Middle frontal gyrus (tissue), 1 donor: ENCODE measurements at regions not wholly inside any gene's neighbourhood (a gene's known extent, or its start where the extent isn't known, plus 50 kb on each side); places are given as distances from the start of the nearest gene placed in this dataset.

Experiments used
- DNase-seq: peaks from one replicate; pipeline ENCODE4 v3.0.0-alpha.2; 2015; ENCODE audit warnings: low spot score; ENCODE audit errors: extremely low spot score

- DNase-seq, result no peak
These were observed 58.5 kb upstream of the MGAT5 start for GRCh38 chr2:134195341-134195740.

GRCh38 chr2:134197445-134197844 is 56.4 kb upstream of the MGAT5 start:
- no peak for DNase-seq

DNA sequence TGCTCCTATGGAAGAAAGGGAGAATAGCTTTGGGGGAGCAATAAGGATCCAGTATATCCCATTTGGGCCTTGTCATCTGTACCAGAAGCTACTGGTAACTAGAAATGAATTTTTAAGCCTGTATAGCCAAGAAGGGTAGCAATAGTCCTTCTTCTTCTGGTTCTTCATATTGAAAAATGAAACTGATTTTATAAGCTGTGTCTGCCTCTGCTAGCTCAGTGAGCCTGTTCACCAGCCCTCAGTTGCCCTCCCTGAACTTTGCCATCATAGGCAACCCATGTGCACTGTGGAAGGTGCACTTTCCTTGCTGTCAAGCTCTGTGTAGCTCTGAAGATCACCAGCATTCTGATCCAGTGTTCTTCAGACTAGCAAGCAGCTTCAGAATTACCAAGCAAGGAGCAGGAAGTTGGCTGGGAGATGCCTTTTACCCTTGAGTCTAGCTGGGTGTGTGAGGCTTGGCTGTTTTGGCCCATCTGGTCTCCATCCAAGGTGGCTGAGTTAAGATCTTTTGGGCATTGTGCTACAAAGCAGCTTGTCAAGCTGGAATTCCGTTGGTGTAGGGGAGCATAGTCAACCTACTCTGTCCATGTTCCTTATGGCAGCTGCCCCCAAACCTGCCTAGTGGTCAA is 55.8 kb upstream of the MGAT5 start:
- DNase-seq, result no peak

DNA sequence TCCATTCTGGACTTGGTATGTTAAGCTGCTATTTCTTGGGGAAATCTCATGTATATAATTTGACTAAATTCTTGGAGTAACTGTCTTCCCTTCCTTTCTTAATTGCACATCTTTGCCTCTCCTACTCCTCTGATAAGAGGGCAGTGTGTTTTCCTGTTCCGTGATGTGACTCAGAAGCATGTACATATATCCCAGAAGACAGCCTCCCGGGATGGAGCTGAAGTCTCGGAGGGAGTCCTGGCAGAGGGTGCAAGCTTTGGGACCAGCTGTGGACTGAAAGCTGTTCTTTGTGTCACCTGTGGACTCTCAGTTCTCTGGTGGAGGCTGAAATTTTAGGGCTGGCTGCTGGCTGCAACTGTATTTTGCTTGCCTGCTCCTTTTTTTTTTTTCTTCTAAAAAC is 54.7 kb upstream of the MGAT5 start:
- DNase-seq, result no peak

DNA sequence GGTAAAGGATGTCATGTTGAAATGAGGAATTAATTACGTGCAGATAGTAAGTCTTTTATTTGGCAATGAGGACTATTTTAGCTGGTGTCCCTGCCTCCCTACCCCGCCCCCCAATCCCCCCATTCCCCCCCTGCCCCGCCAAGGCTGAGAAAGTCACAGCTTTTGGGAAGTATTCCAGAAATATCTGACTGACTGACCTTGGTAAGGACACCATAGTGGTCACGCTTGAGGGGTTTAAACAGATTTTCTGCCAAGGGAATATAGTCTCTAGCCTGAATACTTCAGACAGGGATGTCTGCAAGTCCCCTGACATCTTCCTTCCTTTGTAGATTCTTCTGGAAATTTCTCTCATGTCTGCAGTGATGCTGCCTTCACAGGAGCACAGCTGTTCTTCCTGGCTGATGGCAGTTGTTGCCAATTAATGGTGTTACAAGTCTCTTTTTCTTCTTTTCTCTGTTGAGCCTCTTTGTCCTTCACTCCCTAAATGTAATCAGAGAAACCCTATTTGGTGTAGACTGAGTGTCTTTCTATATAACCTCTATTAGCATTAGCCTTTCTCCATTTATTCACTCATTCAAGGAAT is 53.7 kb upstream of the MGAT5 start:
- no peak for DNase-seq

- no peak for DNase-seq
These were observed 52.3 kb upstream of the MGAT5 start for GRCh38 chr2:134201533-134201932.

DNA sequence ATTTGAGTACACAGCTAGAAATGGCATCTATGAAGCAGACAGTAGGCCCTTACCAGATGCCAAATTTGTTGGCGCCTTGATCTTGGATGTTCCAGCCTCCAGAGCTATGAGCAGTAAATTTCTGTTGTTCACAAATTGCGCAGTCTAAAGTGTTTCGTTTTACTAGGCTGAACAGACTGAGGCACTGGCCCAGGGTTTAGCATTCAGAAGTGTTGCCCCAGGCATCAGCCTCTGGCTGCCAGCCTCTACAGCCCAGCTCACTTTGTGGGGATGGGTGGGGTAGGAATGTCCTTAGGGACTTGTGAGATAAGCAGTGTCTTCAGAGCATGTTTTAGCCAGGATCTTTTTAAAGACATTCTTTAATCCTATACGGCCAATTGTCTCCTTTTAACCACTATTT is 51.5 kb upstream of the MGAT5 start:
- no peak for DNase-seq

- DNase-seq, result no peak
These were observed 50.7 kb upstream of the MGAT5 start for GRCh38 chr2:134203175-134203574.
